ENCODE measurements at regions not wholly inside any gene's neighbourhood (a gene's known extent, or its start where the extent isn't known, plus 50 kb on each side); places are given as distances from the start of the nearest gene placed in this dataset.

GRCh38 chr15:96503276-96503675 is 172.8 kb downstream of the NR2F2 start:
- Histone ChIP-seq H3K36me3 (ENCODE audit: control insufficient read depth, insufficient read depth, low read length) (no peaks in the 10 kb centered on the region), H3K9ac (ENCODE audit: low read depth, low read length) (no peak overlapping the region), H3K27me3 (ENCODE audit: control insufficient read depth, insufficient read depth, low read length) (no peaks in the 10 kb centered on the region), H3K4me3 (ENCODE audit: low read depth, low read length) (no peak overlapping the region), H3K4me1 (ENCODE audit: control insufficient read depth, insufficient read depth, low read length) (no peaks in the 10 kb centered on the region), H3K9me3 (ENCODE audit: control insufficient read depth, insufficient read depth, low read length) (no peaks in the 10 kb centered on the region)

- no peak overlapping the region for H3K4me3 ChIP-seq (ENCODE audit: low read depth, low read length)
- no peaks in the 10 kb centered on the region for H3K4me1 ChIP-seq (ENCODE audit: control insufficient read depth, insufficient read depth, low read length)
- no peaks in the 10 kb centered on the region for H3K9me3 ChIP-seq (ENCODE audit: control insufficient read depth, insufficient read depth, low read length)
- no peaks in the 10 kb centered on the region for H3K27me3 ChIP-seq (ENCODE audit: control insufficient read depth, insufficient read depth, low read length)
- H3K9ac ChIP-seq (ENCODE audit: low read depth, low read length), result no peak overlapping the region
- H3K36me3 ChIP-seq (ENCODE audit: control insufficient read depth, insufficient read depth, low read length), result no peaks in the 10 kb centered on the region
Observed at GRCh38 chr15:96504371-96504770, 173.9 kb downstream of the NR2F2 start.

GRCh38 chr15:96505014-96505413 is 174.5 kb downstream of the NR2F2 start:
- Histone ChIP-seq H3K27me3 (ENCODE audit: control insufficient read depth, insufficient read depth, low read length) (no peaks in the 10 kb centered on the region), H3K9me3 (ENCODE audit: control insufficient read depth, insufficient read depth, low read length) (no peaks in the 10 kb centered on the region), H3K4me1 (ENCODE audit: control insufficient read depth, insufficient read depth, low read length) (no peaks in the 10 kb centered on the region), H3K4me3 (ENCODE audit: low read depth, low read length) (no peak overlapping the region), H3K36me3 (ENCODE audit: control insufficient read depth, insufficient read depth, low read length) (no peaks in the 10 kb centered on the region), H3K9ac (ENCODE audit: low read depth, low read length) (no peak overlapping the region)

GRCh38 chr15:96514607-96515285 is 184.2 kb downstream of the NR2F2 start:
- Histone ChIP-seq H3K9ac (ENCODE audit: low read depth, low read length) (no peak overlapping the region), H3K4me3 (ENCODE audit: low read depth, low read length) (no peak overlapping the region), H3K4me1 (ENCODE audit: control insufficient read depth, insufficient read depth, low read length) (no peaks in the 10 kb centered on the region), H3K27me3 (ENCODE audit: control insufficient read depth, insufficient read depth, low read length) (no peaks in the 10 kb centered on the region), H3K36me3 (ENCODE audit: control insufficient read depth, insufficient read depth, low read length) (no peaks in the 10 kb centered on the region), H3K9me3 (ENCODE audit: control insufficient read depth, insufficient read depth, low read length) (no peaks in the 10 kb centered on the region)

- Histone ChIP-seq H3K36me3 (ENCODE audit: control insufficient read depth, insufficient read depth, low read length) (no peaks in the 10 kb centered on the region), H3K4me3 (ENCODE audit: low read depth, low read length) (no peak overlapping the region), H3K27me3 (ENCODE audit: control insufficient read depth, insufficient read depth, low read length) (no peaks in the 10 kb centered on the region), H3K4me1 (ENCODE audit: control insufficient read depth, insufficient read depth, low read length) (no peaks in the 10 kb centered on the region), H3K9ac (ENCODE audit: low read depth, low read length) (no peak overlapping the region), H3K9me3 (ENCODE audit: control insufficient read depth, insufficient read depth, low read length) (no peaks in the 10 kb centered on the region)
Observed at GRCh38 chr15:96515371-96515770, 184.9 kb downstream of the NR2F2 start.

- H3K9ac ChIP-seq (ENCODE audit: low read depth, low read length), result no peak overlapping the region
- no peak overlapping the region for H3K4me3 ChIP-seq (ENCODE audit: low read depth, low read length)
- no peaks in the 10 kb centered on the region for H3K36me3 ChIP-seq (ENCODE audit: control insufficient read depth, insufficient read depth, low read length)
- no peaks in the 10 kb centered on the region for H3K9me3 ChIP-seq (ENCODE audit: control insufficient read depth, insufficient read depth, low read length)
- no peaks in the 10 kb centered on the region for H3K4me1 ChIP-seq (ENCODE audit: control insufficient read depth, insufficient read depth, low read length)
- no peaks in the 10 kb centered on the region for H3K27me3 ChIP-seq (ENCODE audit: control insufficient read depth, insufficient read depth, low read length)
Observed at GRCh38 chr15:96521386-96521785, 190.9 kb downstream of the NR2F2 start.

- H3K4me1 ChIP-seq (ENCODE audit: control insufficient read depth, insufficient read depth, low read length), result no peaks in the 10 kb centered on the region
- H3K27me3 ChIP-seq (ENCODE audit: control insufficient read depth, insufficient read depth, low read length), result no peaks in the 10 kb centered on the region
- no peaks in the 10 kb centered on the region for H3K9me3 ChIP-seq (ENCODE audit: control insufficient read depth, insufficient read depth, low read length)
- H3K4me3 ChIP-seq (ENCODE audit: low read depth, low read length), result no peak overlapping the region
- no peaks in the 10 kb centered on the region for H3K36me3 ChIP-seq (ENCODE audit: control insufficient read depth, insufficient read depth, low read length)
- no peak overlapping the region for H3K9ac ChIP-seq (ENCODE audit: low read depth, low read length)
Observed at GRCh38 chr15:96524676-96525417, 194.3 kb downstream of the NR2F2 start.

- H3K4me3 ChIP-seq (ENCODE audit: low read depth, low read length), result no peak overlapping the region
- H3K9me3 ChIP-seq (ENCODE audit: control insufficient read depth, insufficient read depth, low read length), result no peaks in the 10 kb centered on the region
- H3K36me3 ChIP-seq (ENCODE audit: control insufficient read depth, insufficient read depth, low read length), result no peaks in the 10 kb centered on the region
- no peak overlapping the region for H3K9ac ChIP-seq (ENCODE audit: low read depth, low read length)
- H3K4me1 ChIP-seq (ENCODE audit: control insufficient read depth, insufficient read depth, low read length), result peaks cover 4% of the 10 kb centered on the region
- H3K27me3 ChIP-seq (ENCODE audit: control insufficient read depth, insufficient read depth, low read length), result no peaks in the 10 kb centered on the region
Observed at GRCh38 chr15:96535148-96535547, 204.6 kb downstream of the NR2F2 start.

GRCh38 chr15:96538491-96538890 is 208.0 kb downstream of the NR2F2 start:
- Histone ChIP-seq H3K9me3 (ENCODE audit: control insufficient read depth, insufficient read depth, low read length) (no peaks in the 10 kb centered on the region), H3K36me3 (ENCODE audit: control insufficient read depth, insufficient read depth, low read length) (no peaks in the 10 kb centered on the region), H3K4me3 (ENCODE audit: low read depth, low read length) (no peak overlapping the region), H3K9ac (ENCODE audit: low read depth, low read length) (no peak overlapping the region), H3K4me1 (ENCODE audit: control insufficient read depth, insufficient read depth, low read length) (peaks cover 5% of the 10 kb centered on the region), H3K27me3 (ENCODE audit: control insufficient read depth, insufficient read depth, low read length) (no peaks in the 10 kb centered on the region)

- Histone ChIP-seq H3K36me3 (ENCODE audit: control insufficient read depth, insufficient read depth, low read length) (no peaks in the 10 kb centered on the region), H3K4me3 (ENCODE audit: low read depth, low read length) (no peak overlapping the region), H3K4me1 (ENCODE audit: control insufficient read depth, insufficient read depth, low read length) (peaks cover 10% of the 10 kb centered on the region), H3K9me3 (ENCODE audit: control insufficient read depth, insufficient read depth, low read length) (no peaks in the 10 kb centered on the region), H3K9ac (ENCODE audit: low read depth, low read length) (no peak overlapping the region), H3K27me3 (ENCODE audit: control insufficient read depth, insufficient read depth, low read length) (no peaks in the 10 kb centered on the region)
Observed at GRCh38 chr15:96540283-96540682, 209.8 kb downstream of the NR2F2 start.

GRCh38 chr15:96542130-96542770 is 211.8 kb downstream of the NR2F2 start:
- no peaks in the 10 kb centered on the region for H3K27me3 ChIP-seq (ENCODE audit: control insufficient read depth, insufficient read depth, low read length)
- H3K4me1 ChIP-seq (ENCODE audit: control insufficient read depth, insufficient read depth, low read length), result peaks cover 10% of the 10 kb centered on the region
- H3K4me3 ChIP-seq (ENCODE audit: low read depth, low read length), result no peak overlapping the region
- no peak overlapping the region for H3K9ac ChIP-seq (ENCODE audit: low read depth, low read length)
- no peaks in the 10 kb centered on the region for H3K36me3 ChIP-seq (ENCODE audit: control insufficient read depth, insufficient read depth, low read length)
- no peaks in the 10 kb centered on the region for H3K9me3 ChIP-seq (ENCODE audit: control insufficient read depth, insufficient read depth, low read length)
